GM21825 (cell line): ENCODE measurements at regions not wholly inside any gene's neighbourhood (a gene's known extent, or its start where the extent isn't known, plus 50 kb on each side); places are given as distances from the start of the nearest gene placed in this dataset.
A peak's percentile ranks its signal among the peaks of the same experiment; 100 is the strongest.

Experiments used
- ATAC-seq: cut with Tn5 transposase; IDR thresholded peaks from one replicate; pipeline ENCODE4 v1.9.1; 2021; ENCODE audit warnings: mild to moderate bottlenecking, moderate library complexity; ENCODE audit not compliant: unreplicated experiment

DNA sequence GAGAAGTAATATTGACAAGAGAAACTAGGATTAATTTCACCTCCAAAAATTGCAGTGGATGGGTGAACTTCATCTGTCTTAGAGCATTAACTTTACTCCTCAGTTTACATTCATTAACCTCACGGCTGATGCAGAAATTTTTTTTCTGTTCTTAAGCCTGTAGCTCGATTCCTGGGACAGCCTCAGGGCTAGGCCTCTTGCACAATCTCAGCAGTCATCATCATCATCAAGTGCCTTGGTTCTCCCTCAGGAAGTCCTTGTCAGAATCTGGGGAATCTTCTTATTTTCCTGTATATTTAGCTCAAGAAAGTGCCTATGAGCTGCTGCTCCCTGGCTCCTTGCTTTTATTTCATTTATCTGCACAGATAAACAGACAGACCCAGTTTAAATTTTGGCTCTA, 1272.2 kb upstream of the LRRTM1 start:
- ATAC-seq, result no peak

GRCh38 chr2:81551040-81551634, 1246.6 kb upstream of the LRRTM1 start:
- ATAC-seq, result no peak

DNA sequence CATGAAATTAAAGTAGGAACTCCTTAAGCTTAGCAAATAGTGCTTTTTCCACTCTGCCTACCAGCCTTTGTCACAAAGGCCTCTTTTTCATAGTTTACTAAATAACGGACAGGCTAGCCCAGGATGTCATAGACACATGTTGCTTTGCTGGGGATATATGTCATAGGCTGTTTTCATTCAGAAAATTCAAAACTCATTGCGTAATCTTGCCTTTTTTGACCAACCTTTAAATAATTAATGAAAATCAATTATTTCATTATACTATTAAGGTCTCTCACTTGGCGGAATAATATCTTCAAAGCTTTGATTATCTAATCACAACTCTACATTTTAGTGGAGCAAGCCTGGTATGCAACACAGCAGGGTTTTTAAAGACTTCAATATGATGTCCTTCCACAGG, 1245.7 kb upstream of the LRRTM1 start:
- ATAC-seq, result no peak

GRCh38 chr2:81549646-81550045, 1245.1 kb upstream of the LRRTM1 start:
- ATAC-seq, result no peak

DNA sequence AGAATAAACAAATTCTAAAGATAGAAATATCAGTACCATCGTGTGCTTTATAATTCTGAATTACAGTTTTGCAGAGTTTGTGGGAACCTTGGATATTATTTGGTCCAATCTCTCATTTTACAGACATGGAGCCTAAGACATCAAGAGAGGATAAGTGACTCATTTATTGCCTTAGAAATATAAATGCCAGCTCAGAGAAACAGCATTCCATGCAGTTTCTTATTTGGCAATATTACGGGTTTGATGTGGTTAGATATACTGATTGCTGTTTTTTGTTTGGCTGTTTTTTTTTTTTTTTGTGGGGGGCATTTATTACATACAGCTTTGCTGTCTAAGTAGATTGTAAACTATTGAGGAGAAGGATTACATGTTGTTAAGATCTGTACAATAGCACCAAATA, 1241.1 kb upstream of the LRRTM1 start:
- no peak for ATAC-seq

GRCh38 chr2:81542119-81542518, 1237.6 kb upstream of the LRRTM1 start:
- ATAC-seq, result no peak

DNA sequence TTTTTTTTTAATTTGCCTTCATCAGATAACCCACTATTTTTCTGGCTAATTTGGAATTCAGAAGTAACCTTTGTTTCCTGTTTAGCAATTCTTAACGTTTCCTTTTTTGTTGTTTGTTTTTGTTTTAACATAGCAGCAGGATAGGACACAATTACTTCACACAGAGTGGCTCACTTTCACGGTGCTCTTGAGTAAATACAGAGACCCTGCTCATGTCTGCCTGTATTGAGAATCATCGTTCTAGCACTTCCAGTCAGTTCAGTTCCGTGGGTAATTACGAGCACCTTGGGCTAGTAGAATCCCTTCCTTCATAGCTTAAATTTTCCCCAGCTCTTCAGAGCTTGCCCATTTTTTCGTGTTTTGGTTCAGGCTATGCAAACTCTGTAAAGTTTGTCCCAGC, 1225.4 kb upstream of the LRRTM1 start:
- ATAC-seq, result no peak

DNA sequence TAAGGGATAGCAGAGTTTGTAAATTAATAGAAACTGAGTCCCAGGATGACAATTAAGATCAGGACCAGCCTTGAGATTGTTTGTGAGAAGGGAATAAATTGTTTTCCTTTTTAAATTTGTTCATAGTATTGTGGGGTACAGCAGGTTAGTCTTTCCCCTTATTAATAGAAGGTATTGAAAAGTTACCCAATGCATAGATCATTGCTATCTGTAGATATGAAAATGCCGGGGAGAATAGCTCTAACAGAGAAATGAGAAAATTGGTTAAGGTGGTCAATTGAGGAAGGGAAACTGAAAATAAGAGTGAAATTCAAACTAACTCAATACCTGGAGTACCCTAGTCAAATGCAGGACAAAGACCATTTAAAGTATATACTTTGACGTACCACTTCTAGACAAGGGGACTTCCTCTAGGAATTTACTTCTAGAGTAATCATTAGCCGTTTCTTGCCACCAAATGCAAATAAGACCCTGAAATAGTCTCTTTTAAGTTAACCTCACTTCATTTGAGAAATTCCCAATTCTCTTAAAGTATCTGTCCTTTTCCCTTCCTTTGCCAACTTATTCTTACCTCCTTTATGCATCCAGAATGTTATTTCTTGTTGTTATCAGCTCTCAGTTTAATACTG, 1224.4 kb upstream of the LRRTM1 start:
- peak; percentile 88 for ATAC-seq

DNA sequence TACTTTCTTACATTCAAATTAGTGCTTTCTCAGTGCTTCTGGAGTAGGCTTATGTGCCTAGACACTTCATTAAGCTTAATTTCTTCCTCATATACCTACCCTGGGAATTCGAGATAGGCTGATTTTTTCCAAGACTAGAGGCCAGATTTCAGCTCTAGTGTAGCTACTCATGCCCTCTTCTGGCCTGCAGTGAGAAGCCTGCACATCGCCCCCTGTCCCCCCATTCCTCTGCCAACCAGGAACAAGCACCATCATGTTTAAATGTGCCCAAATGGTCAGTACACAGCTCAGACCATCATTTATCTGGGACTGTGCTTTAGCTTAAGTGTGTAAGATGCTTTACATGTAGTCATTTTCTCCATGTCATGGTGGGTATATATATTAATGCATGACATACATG, 1218.8 kb upstream of the LRRTM1 start:
- ATAC-seq, result no peak

DNA sequence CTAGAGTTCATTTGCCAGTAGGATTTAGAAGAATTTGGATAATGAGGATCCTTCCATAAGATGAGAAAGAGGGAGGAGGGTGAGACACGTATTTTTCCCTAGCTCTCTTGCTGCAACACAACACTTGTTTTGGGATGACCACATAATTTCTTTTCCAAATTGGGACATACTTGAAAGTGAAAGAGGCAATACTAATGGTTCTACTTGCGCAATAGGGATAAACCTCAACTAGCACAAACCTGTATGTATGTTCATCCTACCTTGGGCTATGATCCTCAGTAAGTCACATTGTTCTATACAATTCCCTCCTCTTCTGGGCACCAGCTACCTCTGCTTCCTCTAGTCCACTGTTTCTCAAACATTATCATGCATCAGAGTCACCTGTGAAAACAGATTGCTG, 1208.8 kb upstream of the LRRTM1 start:
- ATAC-seq, result no peak

GRCh38 chr2:81505586-81505985, 1201.0 kb upstream of the LRRTM1 start:
- ATAC-seq, result no peak

DNA sequence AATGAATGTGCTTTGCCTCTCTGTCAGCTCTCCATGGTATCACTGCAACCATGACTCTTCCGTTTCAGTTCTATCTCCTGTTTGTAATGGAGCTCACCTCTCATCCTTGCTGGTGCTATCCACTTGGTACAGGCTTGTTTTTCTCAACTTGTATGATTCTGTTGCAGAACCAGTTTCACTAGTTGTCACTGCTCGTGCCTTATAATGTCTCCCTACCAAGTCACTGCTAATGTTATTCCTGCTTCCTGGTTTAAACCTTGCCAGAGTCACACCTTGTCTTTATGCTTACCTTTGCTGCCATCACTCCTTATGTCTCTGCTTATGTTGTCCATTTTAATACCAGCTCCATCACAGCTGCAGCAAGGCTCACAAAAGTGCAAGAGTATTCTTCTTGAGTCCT, 1191.0 kb upstream of the LRRTM1 start:
- no peak for ATAC-seq

DNA sequence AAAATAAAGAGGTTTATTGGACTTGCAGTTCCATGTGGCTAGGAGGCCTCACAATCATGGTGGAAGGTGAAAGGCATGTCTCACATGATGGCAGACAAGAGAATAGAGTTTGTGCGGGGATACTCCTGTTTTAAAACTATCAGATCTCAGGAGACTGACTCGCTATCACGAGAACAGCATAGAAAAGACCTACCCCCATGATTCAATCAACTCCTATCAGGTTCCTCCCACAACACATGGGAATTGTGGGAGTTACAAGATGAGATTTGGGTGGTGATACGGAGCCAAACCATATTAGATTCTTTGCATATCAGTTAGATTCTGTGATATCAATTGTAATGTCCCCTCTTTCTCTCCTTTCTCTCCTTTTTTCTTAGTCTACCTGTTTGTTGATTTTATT, 1178.7 kb upstream of the LRRTM1 start:
- ATAC-seq, result no peak

DNA sequence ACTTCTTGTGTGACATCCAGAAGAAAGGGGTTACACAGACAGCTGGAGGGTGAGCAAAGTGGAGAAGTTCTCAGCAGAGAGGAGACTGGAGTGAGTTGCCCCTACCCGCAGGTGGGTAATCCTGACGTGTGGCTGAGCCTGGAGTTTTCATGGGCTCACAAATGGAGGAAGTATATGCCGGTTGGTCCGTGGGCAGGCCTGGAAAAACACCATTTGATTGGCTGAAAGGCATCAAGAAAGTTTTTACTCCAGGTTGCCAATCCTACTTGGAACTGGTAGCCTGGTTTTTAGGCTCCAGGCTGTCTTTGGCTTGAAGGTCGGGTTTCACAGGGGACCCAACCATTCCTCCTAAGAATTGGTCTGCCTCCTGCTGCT, 1177.4 kb upstream of the LRRTM1 start:
- ATAC-seq, result no peak

DNA sequence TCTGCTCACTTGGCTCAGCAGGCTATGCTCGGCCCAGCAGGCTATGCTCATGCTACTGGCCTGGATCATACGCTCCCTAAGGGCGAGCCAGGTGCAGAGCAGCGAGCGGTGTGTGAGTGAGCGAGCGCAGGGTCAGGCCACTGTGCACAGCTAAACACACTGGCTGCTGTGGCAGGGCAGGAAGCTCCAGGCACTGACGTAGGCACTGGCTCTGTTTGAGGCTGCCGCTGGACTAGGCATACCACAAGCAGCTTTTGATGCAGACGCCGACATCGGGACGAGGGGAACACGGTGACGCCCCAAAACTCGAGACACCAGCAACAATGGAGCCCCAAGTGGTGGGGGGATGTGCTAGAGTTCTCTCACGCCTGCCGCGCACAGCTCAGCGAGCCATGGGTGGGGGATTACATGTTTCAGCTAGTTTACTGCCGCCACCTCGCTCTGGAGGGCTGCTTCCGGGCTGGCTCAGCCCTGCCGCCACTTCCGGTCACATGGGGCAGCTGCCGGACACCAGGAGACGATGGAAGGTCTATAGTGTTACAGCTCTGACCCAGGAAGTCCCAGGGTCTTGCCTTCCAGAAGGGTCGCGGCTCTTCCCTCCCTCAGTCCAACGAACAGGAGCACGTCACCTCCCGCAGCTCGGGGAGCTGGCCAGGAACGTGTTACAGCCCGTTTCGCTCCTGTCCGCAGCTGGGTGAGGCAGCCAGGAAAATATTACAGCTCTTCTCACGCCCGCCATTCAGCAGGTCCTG, 1176.9 kb upstream of the LRRTM1 start:
- no peak for ATAC-seq

- no peak for ATAC-seq
Observed at GRCh38 chr2:81467096-81467495, 1162.5 kb upstream of the LRRTM1 start.

DNA sequence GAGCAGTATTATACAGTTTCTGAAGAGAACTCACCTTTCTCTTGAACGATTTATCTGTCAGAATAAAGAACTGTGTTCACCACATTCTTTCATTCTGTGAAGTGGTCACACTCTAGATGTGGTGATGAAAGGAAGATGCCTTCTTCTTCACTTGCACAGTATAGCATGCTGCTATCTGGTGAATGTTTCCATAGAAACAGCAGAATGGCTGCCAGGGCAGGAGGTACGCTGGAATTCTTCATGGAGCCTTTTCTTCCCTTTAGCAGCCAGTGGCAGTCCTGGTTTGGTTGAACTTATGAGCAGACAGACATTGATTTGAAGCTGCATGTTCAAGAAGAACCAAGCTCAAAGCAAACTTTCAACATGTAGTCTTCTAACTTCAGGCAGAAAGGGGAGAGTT, 1157.9 kb upstream of the LRRTM1 start:
- ATAC-seq, result no peak

GRCh38 chr2:81445176-81445575, 1140.6 kb upstream of the LRRTM1 start:
- ATAC-seq, result no peak

GRCh38 chr2:81437456-81438000, 1133.0 kb upstream of the LRRTM1 start:
- no peak for ATAC-seq

- no peak for ATAC-seq
Observed at GRCh38 chr2:81436256-81436655, 1131.7 kb upstream of the LRRTM1 start.

DNA sequence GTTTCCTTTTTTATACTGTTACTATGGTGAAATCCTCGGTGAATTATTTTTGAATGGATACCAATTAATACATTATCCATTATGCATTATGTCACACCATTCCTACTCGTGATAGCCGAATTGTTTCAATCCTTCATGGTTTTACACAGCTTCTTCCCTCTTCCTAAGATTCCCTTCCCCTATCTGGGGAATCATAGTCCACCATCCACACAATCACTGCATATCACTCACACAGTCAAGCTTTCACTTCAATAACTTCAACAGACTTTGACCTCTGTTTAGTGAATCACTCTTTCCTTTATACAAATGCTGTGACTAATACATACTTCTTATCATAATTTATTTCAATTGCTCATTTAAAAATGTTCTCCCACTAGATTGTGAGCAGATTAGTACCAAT, 1108.1 kb upstream of the LRRTM1 start:
- ATAC-seq, result no peak

GRCh38 chr2:81403508-81403907, 1099.0 kb upstream of the LRRTM1 start:
- ATAC-seq, result no peak
